Stimulated activated effector memory CD8-positive, alpha-beta T cell treated with anti-CD3 and anti-CD28 coated beads, Interleukin-12 subunit alpha, Interleukin-12 subunit beta, amount 100 ng/mL, for 72 hours (primary cell): ENCODE measurements at regions not wholly inside any gene's neighbourhood (a gene's known extent, or its start where the extent isn't known, plus 50 kb on each side); places are given as distances from the start of the nearest gene placed in this dataset.

Experiments used
- ATAC-seq: fragments of 150-1000 bp; cut with Tn5 transposase; 2 replicates; pipeline ENCODE4 v1.10.0; 2021
- DNase-seq, 2 donors: peaks; one replicate each; pipeline ENCODE4 v3.0.0; 2021 to 2022; ENCODE audit warnings: low spot score in 2 of 2
- H3K27ac Mint-ChIP-seq: one replicate; pipeline ENCODE4 v1.8.0; 2022; ENCODE audit warnings: mild to moderate bottlenecking, mixed read lengths
- H3K36me3 Mint-ChIP-seq: one replicate; pipeline ENCODE4 v1.8.0; 2022; ENCODE audit warnings: mild to moderate bottlenecking, mixed read lengths
- H3K4me1 Mint-ChIP-seq: one replicate; pipeline ENCODE4 v1.8.0; 2022; ENCODE audit warnings: mixed read lengths
- H3K4me3 Mint-ChIP-seq: one replicate; pipeline ENCODE4 v1.8.0; 2022; ENCODE audit warnings: mild to moderate bottlenecking, mixed read lengths
- H3K9me3 Mint-ChIP-seq: one replicate; pipeline ENCODE4 v1.8.0; 2022; ENCODE audit warnings: mixed read lengths

GRCh38 chr3:1594940-1595339, 502.1 kb downstream of the CNTN6 start:
- Mint-ChIP-seq H3K4me1 (no peaks in the 10 kb centered on the region), H3K9me3 (peaks cover 9% of the 10 kb centered on the region), H3K36me3 (no peaks in the 10 kb centered on the region), H3K4me3 (no peak overlapping the region), H3K27ac (no peak overlapping the region)
- no peak for DNase-seq
- no peak for ATAC-seq

- ATAC-seq (no peak), DNase-seq (no peak)
- Mint-ChIP-seq H3K36me3 (no peaks in the 10 kb centered on the region), H3K27ac (no peak overlapping the region), H3K4me3 (no peak overlapping the region), H3K9me3 (peaks cover 10% of the 10 kb centered on the region), H3K4me1 (no peaks in the 10 kb centered on the region)
Measured at GRCh38 chr3:1600206-1600605, 498.5 kb upstream of the CNTN4 start.

GRCh38 chr3:1600700-1601418, 497.8 kb upstream of the CNTN4 start:
- no peak overlapping the region for H3K4me3 Mint-ChIP-seq
- no peaks in the 10 kb centered on the region for H3K36me3 Mint-ChIP-seq
- peak; percentile 31 for ATAC-seq

GRCh38 chr3:1609416-1609815, 489.2 kb upstream of the CNTN4 start:
- Mint-ChIP-seq H3K27ac (no peak overlapping the region), H3K36me3 (no peaks in the 10 kb centered on the region), H3K9me3 (peaks cover 22% of the 10 kb centered on the region), H3K4me3 (no peak overlapping the region), H3K4me1 (no peaks in the 10 kb centered on the region)
- no peak for ATAC-seq
- no peak for DNase-seq

More at GRCh38 chr3:1600700-1601418, 497.8 kb upstream of the CNTN4 start:
- DNase-seq, result no peak
- no peak overlapping the region for H3K27ac Mint-ChIP-seq
- peaks cover 10% of the 10 kb centered on the region for H3K9me3 Mint-ChIP-seq
- no peaks in the 10 kb centered on the region for H3K4me1 Mint-ChIP-seq

- no peak for DNase-seq
- Mint-ChIP-seq H3K36me3 (no peaks in the 10 kb centered on the region), H3K27ac (no peak overlapping the region), H3K9me3 (peaks cover 15% of the 10 kb centered on the region), H3K4me3 (no peak overlapping the region), H3K4me1 (no peaks in the 10 kb centered on the region)
- no peak for ATAC-seq
Measured at GRCh38 chr3:1611824-1612223, 486.8 kb upstream of the CNTN4 start.

GRCh38 chr3:1613962-1614361, 484.7 kb upstream of the CNTN4 start:
- ATAC-seq (no peak), DNase-seq (no peak)
- peaks cover 17% of the 10 kb centered on the region for H3K9me3 Mint-ChIP-seq
- H3K27ac Mint-ChIP-seq, result no peak overlapping the region
- no peaks in the 10 kb centered on the region for H3K36me3 Mint-ChIP-seq
- no peak overlapping the region for H3K4me3 Mint-ChIP-seq
- no peaks in the 10 kb centered on the region for H3K4me1 Mint-ChIP-seq

- H3K4me3 Mint-ChIP-seq, result no peak overlapping the region
- ATAC-seq (no peak), DNase-seq (no peak)
- H3K9me3 Mint-ChIP-seq, result peaks cover 17% of the 10 kb centered on the region
- H3K4me1 Mint-ChIP-seq, result no peaks in the 10 kb centered on the region
- no peaks in the 10 kb centered on the region for H3K36me3 Mint-ChIP-seq
- H3K27ac Mint-ChIP-seq, result no peak overlapping the region
Measured at GRCh38 chr3:1616744-1617143, 481.9 kb upstream of the CNTN4 start.

GRCh38 chr3:1623896-1624295, 474.8 kb upstream of the CNTN4 start:
- Mint-ChIP-seq H3K4me3 (no peak overlapping the region), H3K36me3 (no peaks in the 10 kb centered on the region), H3K9me3 (peaks cover 4% of the 10 kb centered on the region), H3K4me1 (no peaks in the 10 kb centered on the region), H3K27ac (no peak overlapping the region)
- ATAC-seq (no peak), DNase-seq (no peak)

- ATAC-seq, result no peak
- Mint-ChIP-seq H3K36me3 (no peaks in the 10 kb centered on the region), H3K4me1 (no peaks in the 10 kb centered on the region), H3K9me3 (peaks cover 20% of the 10 kb centered on the region), H3K27ac (no peak overlapping the region), H3K4me3 (no peak overlapping the region)
- DNase-seq, result no peak
Measured at GRCh38 chr3:1632128-1632527, 466.5 kb upstream of the CNTN4 start.

- Mint-ChIP-seq H3K36me3 (no peaks in the 10 kb centered on the region), H3K4me3 (no peak overlapping the region), H3K27ac (no peak overlapping the region), H3K4me1 (no peaks in the 10 kb centered on the region), H3K9me3 (peaks cover 7% of the 10 kb centered on the region)
- DNase-seq (no peak), ATAC-seq (no peak)
Measured at GRCh38 chr3:1661839-1662238, 436.8 kb upstream of the CNTN4 start.

- ATAC-seq (no peak), DNase-seq (no peak)
- no peaks in the 10 kb centered on the region for H3K36me3 Mint-ChIP-seq
- H3K4me3 Mint-ChIP-seq, result no peak overlapping the region
- H3K9me3 Mint-ChIP-seq, result peaks cover 9% of the 10 kb centered on the region
- H3K4me1 Mint-ChIP-seq, result no peaks in the 10 kb centered on the region
- H3K27ac Mint-ChIP-seq, result no peak overlapping the region
Measured at GRCh38 chr3:1664266-1664665, 434.4 kb upstream of the CNTN4 start.

GRCh38 chr3:1666865-1667264, 431.8 kb upstream of the CNTN4 start:
- no peak for DNase-seq
- no peaks in the 10 kb centered on the region for H3K36me3 Mint-ChIP-seq

GRCh38 chr3:1677576-1678156, 421.0 kb upstream of the CNTN4 start:
- Mint-ChIP-seq H3K4me1 (no peaks in the 10 kb centered on the region), H3K9me3 (peaks cover 13% of the 10 kb centered on the region), H3K36me3 (no peaks in the 10 kb centered on the region), H3K4me3 (no peak overlapping the region), H3K27ac (no peak overlapping the region)
- ATAC-seq, result no peak
- DNase-seq, result no peak

More at GRCh38 chr3:1666865-1667264, 431.8 kb upstream of the CNTN4 start:
- Mint-ChIP-seq H3K27ac (no peak overlapping the region), H3K9me3 (peaks cover 11% of the 10 kb centered on the region), H3K4me1 (no peaks in the 10 kb centered on the region), H3K4me3 (no peak overlapping the region)
- no peak for ATAC-seq

- DNase-seq, result no peak
- Mint-ChIP-seq H3K9me3 (peaks cover 13% of the 10 kb centered on the region), H3K4me3 (no peak overlapping the region)
Measured at GRCh38 chr3:1692428-1692827, 406.2 kb upstream of the CNTN4 start.

GRCh38 chr3:1693145-1693544, 405.5 kb upstream of the CNTN4 start:
- Mint-ChIP-seq H3K27ac (no peak overlapping the region), H3K36me3 (no peaks in the 10 kb centered on the region), H3K4me1 (no peaks in the 10 kb centered on the region), H3K4me3 (no peak overlapping the region), H3K9me3 (peaks cover 13% of the 10 kb centered on the region)
- no peak for DNase-seq
- no peak for ATAC-seq

More at GRCh38 chr3:1692428-1692827, 406.2 kb upstream of the CNTN4 start:
- Mint-ChIP-seq H3K36me3 (no peaks in the 10 kb centered on the region), H3K4me1 (no peaks in the 10 kb centered on the region), H3K27ac (no peak overlapping the region)
- ATAC-seq, result no peak

- Mint-ChIP-seq H3K36me3 (no peaks in the 10 kb centered on the region), H3K9me3 (peaks cover 11% of the 10 kb centered on the region), H3K27ac (no peak overlapping the region), H3K4me3 (no peak overlapping the region), H3K4me1 (no peaks in the 10 kb centered on the region)
- DNase-seq, result no peak
- ATAC-seq, result no peak
Measured at GRCh38 chr3:1696669-1697275, 401.9 kb upstream of the CNTN4 start.
